Testis (tissue), 2 donors: ENCODE measurements at regions not wholly inside any gene's neighbourhood (a gene's known extent, or its start where the extent isn't known, plus 50 kb on each side); places are given as distances from the start of the nearest gene placed in this dataset.

Source experiments
- POLR2A ChIP-seq: fragments of 450-650 bp; IDR thresholded peaks from one replicate; pipeline ENCODE4 v1.6.1; 2017; ENCODE audit warnings: antibody characterized with exemption, mild to moderate bottlenecking, moderate library complexity
- TF ChIP-seq, protein P1 (sequence below), 3 experiments: fragments of 450-650 bp in 2 of 3; fragments of 200-600 bp in 1 of 3; sonication (generic) in 1 of 3; IDR thresholded peaks; one replicate each; pipeline ENCODE4 v1.5.1; 2016 to 2019; ENCODE audit warnings: antibody characterized with exemption in 3 of 3, mild to moderate bottlenecking in 2 of 3, moderate library complexity in 1 of 3

- TF ChIP-seq, protein P1, sequence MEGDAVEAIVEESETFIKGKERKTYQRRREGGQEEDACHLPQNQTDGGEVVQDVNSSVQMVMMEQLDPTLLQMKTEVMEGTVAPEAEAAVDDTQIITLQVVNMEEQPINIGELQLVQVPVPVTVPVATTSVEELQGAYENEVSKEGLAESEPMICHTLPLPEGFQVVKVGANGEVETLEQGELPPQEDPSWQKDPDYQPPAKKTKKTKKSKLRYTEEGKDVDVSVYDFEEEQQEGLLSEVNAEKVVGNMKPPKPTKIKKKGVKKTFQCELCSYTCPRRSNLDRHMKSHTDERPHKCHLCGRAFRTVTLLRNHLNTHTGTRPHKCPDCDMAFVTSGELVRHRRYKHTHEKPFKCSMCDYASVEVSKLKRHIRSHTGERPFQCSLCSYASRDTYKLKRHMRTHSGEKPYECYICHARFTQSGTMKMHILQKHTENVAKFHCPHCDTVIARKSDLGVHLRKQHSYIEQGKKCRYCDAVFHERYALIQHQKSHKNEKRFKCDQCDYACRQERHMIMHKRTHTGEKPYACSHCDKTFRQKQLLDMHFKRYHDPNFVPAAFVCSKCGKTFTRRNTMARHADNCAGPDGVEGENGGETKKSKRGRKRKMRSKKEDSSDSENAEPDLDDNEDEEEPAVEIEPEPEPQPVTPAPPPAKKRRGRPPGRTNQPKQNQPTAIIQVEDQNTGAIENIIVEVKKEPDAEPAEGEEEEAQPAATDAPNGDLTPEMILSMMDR (IDR thresholded peaks at IDR 0.05): no peak
- no peak for TF ChIP-seq POLR2A
These were observed 935.8 kb downstream of the IGSF11 start for GRCh38 chr3:118098827-118099226.
